GM13976 (cell line): ENCODE measurements at regions not wholly inside any gene's neighbourhood (a gene's known extent, or its start where the extent isn't known, plus 50 kb on each side); places are given as distances from the start of the nearest gene placed in this dataset.

Experiments used
- DNase-seq: peaks from one replicate; pipeline ENCODE4 v3.0.0; 2012; ENCODE audit warnings: low spot score
- CTCF ChIP-seq: IDR thresholded peaks from 2 replicates; pipeline ENCODE4 v1.5.1; 2012; ENCODE audit warnings: borderline replicate concordance, mild to moderate bottlenecking; ENCODE audit not compliant: insufficient read depth; ENCODE audit errors: extremely low read depth, missing control alignments, control extremely low read depth
- in situ Hi-C: fragments of 300-500 bp; cut with MboI; formaldehyde crosslinking; loops from one replicate; pipeline ENCODE4 v1.12.0; 2022; ENCODE audit warnings: low sequenced_read_pairs, mixed read lengths, inconsistent platforms; ENCODE audit not compliant: unreplicated experiment

- TF ChIP-seq CTCF: no peak
- DNase-seq: no peak
- in situ Hi-C loops: no loop called here
Observed at GRCh38 chr5:124670722-124671184, 75.7 kb downstream of the ZNF608 start.

DNA sequence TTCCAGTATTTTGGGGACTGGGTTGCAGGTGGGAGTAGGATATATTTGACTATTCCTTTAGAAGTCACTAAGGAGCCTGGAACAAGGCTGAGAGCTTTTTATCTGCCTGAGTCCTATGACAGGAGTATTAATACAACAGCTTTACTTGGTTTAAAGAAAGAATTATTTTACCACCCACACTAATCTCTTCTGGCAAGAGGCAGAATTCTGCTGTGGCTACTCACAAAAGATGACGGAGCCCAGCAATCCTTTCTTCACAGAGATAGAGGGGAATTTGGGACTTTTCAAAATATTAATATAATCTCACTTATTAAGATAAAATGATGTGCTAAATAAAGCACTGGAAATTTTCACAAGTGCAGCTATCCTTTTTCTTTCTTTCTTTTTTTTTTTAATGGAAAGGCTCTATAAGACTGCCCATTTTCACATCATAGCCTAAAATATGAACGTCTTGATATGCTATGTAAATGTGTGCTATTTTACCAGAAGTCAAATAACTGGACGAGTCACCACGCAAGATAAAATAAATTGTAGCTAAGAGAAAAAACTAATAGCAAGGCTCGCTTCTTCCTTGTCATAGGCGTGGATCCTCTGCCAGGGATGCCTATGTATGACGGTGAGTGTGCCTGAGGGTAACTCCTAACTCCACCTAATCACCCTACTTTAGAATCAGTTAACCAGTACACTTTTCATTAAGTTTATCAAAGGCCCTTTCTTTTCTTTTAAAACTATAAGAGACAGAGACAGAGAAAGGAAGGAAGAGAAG lies 76.3 kb downstream of the ZNF608 start:
- no peak for TF ChIP-seq CTCF
- no peak for DNase-seq
- in situ Hi-C loops: no loop called here

GRCh38 chr5:124669300-124669648 lies 77.2 kb downstream of the ZNF608 start:
- DNase-seq: no peak
- TF ChIP-seq CTCF: no peak
- in situ Hi-C loops: no loop called here

GRCh38 chr5:124668353-124669299 lies 77.8 kb downstream of the ZNF608 start:
- in situ Hi-C loops: no loop called here
- TF ChIP-seq CTCF: no peak
- DNase-seq: no peak

GRCh38 chr5:124665625-124666024 lies 80.8 kb downstream of the ZNF608 start:
- DNase-seq: no peak
- in situ Hi-C loops: no loop called here
- TF ChIP-seq CTCF: no peak

- no peak for TF ChIP-seq CTCF
- no peak for DNase-seq
- in situ Hi-C loops: no loop called here
Observed at GRCh38 chr5:124665035-124665434, 81.4 kb downstream of the ZNF608 start.
